Fibroblast of villous mesenchyme (primary cell): ENCODE measurements at regions not wholly inside any gene's neighbourhood (a gene's known extent, or its start where the extent isn't known, plus 50 kb on each side); places are given as distances from the start of the nearest gene placed in this dataset.

Source experiments
- DNase-seq: peaks from one replicate; pipeline ENCODE4 v3.0.0-alpha.2; 2010; ENCODE audit warnings: low read depth
- H3K4me3 ChIP-seq: 2 replicates; pipeline ENCODE4 v1.5.1; 2011; ENCODE audit warnings: low read depth, mild to moderate bottlenecking, low read length
- TF ChIP-seq, protein P1 (sequence below): IDR thresholded peaks from 2 replicates; pipeline ENCODE4 v1.5.1; 2012; ENCODE audit warnings: low read depth, mild to moderate bottlenecking, low read length; ENCODE audit not compliant: insufficient read depth

DNA sequence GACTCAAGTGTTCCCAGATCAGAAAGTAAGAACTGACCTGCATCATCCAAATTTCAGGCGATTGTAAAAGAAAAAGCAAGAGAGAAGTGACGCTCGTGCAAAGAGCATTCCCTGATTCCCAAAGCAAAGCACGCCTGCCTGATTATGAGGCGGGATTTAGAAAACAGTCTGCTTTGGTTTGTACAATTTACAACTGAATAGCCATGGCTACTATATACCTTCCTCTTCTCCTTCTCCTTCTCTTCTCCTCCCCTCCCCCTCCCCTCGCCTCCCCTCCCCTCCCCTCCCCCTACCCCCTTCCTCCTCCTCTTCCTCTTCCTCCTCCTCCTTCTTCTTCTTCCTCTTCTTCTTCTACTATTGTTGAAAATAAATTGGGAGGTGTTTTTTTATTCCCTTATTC lies 782.9 kb downstream of the GALR1 start:
- no peak for DNase-seq
- TF ChIP-seq, protein P1, sequence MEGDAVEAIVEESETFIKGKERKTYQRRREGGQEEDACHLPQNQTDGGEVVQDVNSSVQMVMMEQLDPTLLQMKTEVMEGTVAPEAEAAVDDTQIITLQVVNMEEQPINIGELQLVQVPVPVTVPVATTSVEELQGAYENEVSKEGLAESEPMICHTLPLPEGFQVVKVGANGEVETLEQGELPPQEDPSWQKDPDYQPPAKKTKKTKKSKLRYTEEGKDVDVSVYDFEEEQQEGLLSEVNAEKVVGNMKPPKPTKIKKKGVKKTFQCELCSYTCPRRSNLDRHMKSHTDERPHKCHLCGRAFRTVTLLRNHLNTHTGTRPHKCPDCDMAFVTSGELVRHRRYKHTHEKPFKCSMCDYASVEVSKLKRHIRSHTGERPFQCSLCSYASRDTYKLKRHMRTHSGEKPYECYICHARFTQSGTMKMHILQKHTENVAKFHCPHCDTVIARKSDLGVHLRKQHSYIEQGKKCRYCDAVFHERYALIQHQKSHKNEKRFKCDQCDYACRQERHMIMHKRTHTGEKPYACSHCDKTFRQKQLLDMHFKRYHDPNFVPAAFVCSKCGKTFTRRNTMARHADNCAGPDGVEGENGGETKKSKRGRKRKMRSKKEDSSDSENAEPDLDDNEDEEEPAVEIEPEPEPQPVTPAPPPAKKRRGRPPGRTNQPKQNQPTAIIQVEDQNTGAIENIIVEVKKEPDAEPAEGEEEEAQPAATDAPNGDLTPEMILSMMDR = no peak
- no peak overlapping the region for H3K4me3 ChIP-seq

DNA sequence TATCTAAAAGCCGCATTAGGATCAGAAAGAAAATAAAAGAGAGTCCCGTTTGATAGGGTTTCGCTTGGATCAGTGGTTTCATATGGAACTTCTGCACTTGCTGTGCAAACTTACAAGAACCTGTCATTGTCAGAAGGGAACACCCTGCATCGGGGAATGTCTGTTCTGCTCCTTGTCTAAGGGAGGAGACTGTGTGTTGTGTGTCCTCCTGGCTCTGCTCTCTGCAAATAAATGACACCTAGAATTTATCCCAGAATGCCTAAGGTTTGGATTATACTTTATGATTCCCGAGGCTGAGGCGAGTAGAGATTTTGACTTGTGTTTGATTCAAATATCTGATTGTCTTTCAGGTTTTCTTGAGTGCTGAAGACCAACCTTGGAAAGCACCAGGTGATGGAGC lies 785.1 kb downstream of the GALR1 start:
- no peak for DNase-seq
- TF ChIP-seq, protein P1 = no peak
- no peak overlapping the region for H3K4me3 ChIP-seq

DNA sequence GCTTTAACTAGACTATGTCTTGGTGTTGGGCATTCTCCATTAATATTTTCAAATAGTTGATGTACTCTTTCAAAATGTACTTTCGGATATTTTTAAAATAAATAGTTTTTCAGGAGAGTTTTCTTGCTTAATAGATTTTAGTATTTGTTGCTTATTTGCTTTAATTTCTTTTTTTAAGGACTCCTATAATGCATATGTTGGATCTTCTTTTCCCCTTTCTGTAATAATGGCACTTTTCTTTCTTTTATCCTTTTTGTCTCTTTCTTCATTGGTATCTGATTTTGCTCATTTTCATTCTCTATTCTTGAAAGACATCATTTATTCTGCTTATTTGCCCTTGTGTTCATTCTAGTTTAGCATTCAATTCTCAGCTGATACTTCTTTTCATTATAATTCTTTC lies 791.6 kb downstream of the GALR1 start:
- TF ChIP-seq, protein P1 = no peak
- no peak overlapping the region for H3K4me3 ChIP-seq
- DNase-seq = no peak

DNA sequence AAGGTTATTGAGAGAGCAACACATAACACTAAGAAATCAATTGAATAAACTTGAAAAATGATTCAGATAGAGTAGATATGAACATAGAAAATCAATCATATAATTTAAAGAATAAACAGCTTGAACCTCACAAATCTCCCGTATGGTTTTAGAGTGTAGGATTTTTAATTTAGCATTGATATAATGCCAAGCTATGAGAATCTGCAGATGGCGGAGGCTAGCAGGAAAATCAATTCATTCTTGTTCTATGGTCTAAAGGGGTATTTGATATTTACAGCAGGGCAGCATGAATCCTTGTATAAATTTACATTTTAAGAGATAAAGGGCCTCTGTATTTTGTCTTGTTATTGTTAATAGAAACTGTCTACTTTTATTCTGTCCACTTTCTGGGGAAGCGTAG lies 797.0 kb downstream of the GALR1 start:
- TF ChIP-seq, protein P1 = no peak
- DNase-seq = no peak
- H3K4me3 ChIP-seq = no peak overlapping the region

DNA sequence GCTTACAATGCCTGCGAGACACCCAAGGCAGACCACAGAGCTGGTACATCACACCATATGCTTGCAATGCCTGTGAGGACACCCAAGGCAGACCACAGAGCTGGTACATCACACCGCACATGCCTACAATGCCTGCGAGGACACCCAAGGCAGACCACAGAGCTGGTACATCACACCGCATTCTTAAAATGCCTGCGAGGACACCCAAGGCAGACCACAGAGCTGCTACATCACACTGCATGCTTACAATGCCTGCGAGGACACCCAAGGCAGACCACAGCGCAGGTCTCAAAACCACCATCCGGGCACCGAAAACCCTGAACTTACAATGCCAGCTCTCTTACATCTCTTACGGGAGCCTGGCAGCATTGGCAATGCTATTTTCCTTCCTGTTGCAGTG lies 799.6 kb downstream of the GALR1 start:
- H3K4me3 ChIP-seq = no peak overlapping the region
- DNase-seq = no peak
- TF ChIP-seq, protein P1 = no peak

DNA sequence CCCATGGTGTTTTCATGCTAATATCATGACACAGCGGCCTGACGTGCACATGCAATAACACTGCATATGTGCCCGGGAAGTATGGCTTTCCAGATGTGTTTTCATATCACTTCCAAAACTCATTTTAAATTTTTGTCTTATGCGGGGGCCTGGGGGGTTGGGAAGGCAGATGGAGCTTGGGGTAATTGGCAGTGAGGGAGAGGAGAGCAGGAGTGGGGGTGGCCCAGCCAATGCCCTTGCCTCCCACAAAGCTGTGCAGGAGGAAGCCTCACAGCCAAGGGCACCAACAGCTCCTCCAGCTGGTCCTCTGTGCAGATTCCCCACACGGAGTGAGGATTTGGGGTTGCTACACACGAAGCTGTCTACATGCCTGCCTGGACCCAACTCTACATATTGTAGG lies 805.2 kb downstream of the GALR1 start:
- no peak for DNase-seq
- TF ChIP-seq, protein P1 = no peak
- no peak overlapping the region for H3K4me3 ChIP-seq

DNA sequence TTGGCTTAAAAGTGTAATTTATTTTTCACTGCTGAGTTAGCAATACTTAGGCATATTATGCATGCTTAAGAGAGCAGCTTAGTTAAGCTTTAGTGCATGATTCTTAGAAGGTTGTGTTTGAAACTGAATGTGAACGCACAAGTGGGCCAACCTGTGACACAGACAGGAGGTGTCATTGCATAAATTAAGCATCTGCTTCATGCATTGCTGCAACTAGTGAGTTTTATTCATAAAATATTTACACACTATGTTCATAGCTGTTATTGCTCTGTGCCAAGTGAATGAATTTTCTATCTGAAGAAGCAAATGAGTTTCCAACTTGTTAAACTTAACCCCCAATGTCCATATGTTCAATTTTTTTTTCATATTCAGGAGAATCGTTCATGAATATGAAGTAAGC lies 806.4 kb downstream of the GALR1 start:
- TF ChIP-seq, protein P1 = no peak
- DNase-seq = no peak
- no peak overlapping the region for H3K4me3 ChIP-seq
